ENCODE measurements at regions not wholly inside any gene's neighbourhood (a gene's known extent, or its start where the extent isn't known, plus 50 kb on each side); places are given as distances from the start of the nearest gene placed in this dataset.

- TF ChIP-seq CTCF (IDR thresholded peaks at IDR 0.05; ENCODE audit: borderline replicate concordance, extremely low read depth, low read length, poor library complexity, severe bottlenecking) (no peak), EZH2 (IDR thresholded peaks at IDR 0.05; ENCODE audit: borderline replicate concordance, low read depth, low read length, severe bottlenecking) (no peak)
Observed at GRCh38 chr5:145553177-145553576, 282.0 kb downstream of the PRELID2 start.
